ENCODE measurements at regions not wholly inside any gene's neighbourhood (a gene's known extent, or its start where the extent isn't known, plus 50 kb on each side); places are given as distances from the start of the nearest gene placed in this dataset.

DNA sequence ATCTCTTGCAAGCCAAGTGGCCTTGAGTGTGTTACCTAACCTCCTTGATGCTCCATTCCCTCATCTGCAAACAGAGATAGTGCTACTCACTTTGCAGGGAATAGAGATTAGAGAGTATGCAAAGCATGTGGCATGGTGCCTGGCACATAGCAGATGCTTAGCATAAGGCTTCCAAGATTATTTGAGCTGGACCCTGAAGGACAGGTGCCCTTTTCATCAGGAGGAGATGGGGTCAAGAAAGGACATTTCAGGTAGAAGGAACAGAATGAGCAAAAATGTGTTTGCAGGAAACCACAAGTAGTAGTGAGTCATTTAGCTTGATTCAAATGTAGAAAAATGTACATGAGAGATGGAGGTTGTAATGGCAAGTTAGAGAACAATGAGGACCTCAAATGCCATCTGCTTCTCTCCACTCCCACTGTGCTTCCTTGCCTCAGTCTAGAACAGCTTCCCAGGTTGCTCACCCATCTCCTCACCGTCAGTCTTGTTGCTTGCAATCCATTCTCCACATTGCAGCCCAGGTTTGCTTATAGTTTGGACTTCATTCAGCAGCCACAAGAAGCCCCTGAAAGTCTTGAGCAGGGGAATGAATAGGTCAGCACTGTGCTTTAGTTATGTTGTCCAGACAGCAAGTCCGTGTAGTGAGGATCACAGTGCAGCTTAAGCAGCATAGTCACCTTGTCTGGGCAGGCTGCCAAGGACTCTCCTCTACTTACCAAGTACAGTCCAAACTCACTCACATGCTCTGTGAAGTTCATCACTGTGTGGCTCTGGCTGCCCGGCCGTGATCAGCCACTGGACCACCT, 536.3 kb upstream of the CCDC196 start:
- H3K4me2 ChIP-seq = no peak overlapping the region
- DNase-seq = no peak
- H3K4me1 ChIP-seq (ENCODE audit: control insufficient read depth in 1 of 2, insufficient read depth in 2 of 2, low read depth in 1 of 2, low read length in 1 of 2) = peaks cover 0 to 11% of the 10 kb centered on the region in 2 experiments; a peak in 1 of 4 replicates
- no peaks in the 10 kb centered on the region for H4K20me1 ChIP-seq (ENCODE audit: insufficient read depth)
- WGBS (ENCODE audit: low lambda C conversion rate) = 33% methylated on average over 4 of the region's 4 CpGs
- no peaks in the 10 kb centered on the region for H3K9me3 ChIP-seq
- no peak overlapping the region for H3K27ac ChIP-seq (ENCODE audit: low read depth in 2 of 2, low read length in 1 of 2)
- TF ChIP-seq FOSL2 (IDR thresholded peaks at IDR 0.05; ENCODE audit: borderline replicate concordance, low read depth) (no peak), POLR2AphosphoS5 (IDR thresholded peaks at IDR 0.05; ENCODE audit: low read depth, low read length) (no peak), SMC3 (IDR thresholded peaks at IDR 0.05; ENCODE audit: low read depth, low read length) (no peak), MXI1 (IDR thresholded peaks at IDR 0.05; ENCODE audit: low read depth, low read length) (no peak), RCOR1 (IDR thresholded peaks at IDR 0.05; ENCODE audit: low read length) (no peak), CHD2 (IDR thresholded peaks at IDR 0.05; ENCODE audit: low read length, partially characterized antibody) (no peak), TAF1 (IDR thresholded peaks at IDR 0.05; ENCODE audit: borderline replicate concordance, low read depth, low read length) (no peak), IRF3 (IDR thresholded peaks at IDR 0.05; ENCODE audit: low read depth, low read length) (no peak), RFX5 (IDR thresholded peaks at IDR 0.05; ENCODE audit: low read length) (no peak)
- H3K9me2 ChIP-seq = no peaks in the 10 kb centered on the region
- no peaks in the 10 kb centered on the region for H3K27me3 ChIP-seq (ENCODE audit: insufficient read depth)
- H2AFZ ChIP-seq (ENCODE audit: low read depth) = no peak overlapping the region
- no peaks in the 10 kb centered on the region for H3F3A ChIP-seq (replicated peaks; ENCODE audit: insufficient read depth)
- no peak overlapping the region for H3K9ac ChIP-seq
- ChIA-PET CTCF (interaction anchor here (0.7 to 3.5 kb wide), 7 partner anchors 9 to 786 kb away, joined by 3 to 27 read pairs (median 7); no protein-coding TSS in a partner anchor), POLR2A (no interaction called here)
- H3K36me3 ChIP-seq (replicated peaks in 1 of 2; ENCODE audit: control insufficient read depth in 1 of 2, insufficient read depth in 2 of 2, low read length in 1 of 2) = no peaks in the 10 kb centered on the region
- H3K79me2 ChIP-seq (ENCODE audit: insufficient read depth) = no peaks in the 10 kb centered on the region
- no peak overlapping the region for H3K4me3 ChIP-seq (ENCODE audit: low read depth in 2 of 2, low read length in 1 of 2)

DNA sequence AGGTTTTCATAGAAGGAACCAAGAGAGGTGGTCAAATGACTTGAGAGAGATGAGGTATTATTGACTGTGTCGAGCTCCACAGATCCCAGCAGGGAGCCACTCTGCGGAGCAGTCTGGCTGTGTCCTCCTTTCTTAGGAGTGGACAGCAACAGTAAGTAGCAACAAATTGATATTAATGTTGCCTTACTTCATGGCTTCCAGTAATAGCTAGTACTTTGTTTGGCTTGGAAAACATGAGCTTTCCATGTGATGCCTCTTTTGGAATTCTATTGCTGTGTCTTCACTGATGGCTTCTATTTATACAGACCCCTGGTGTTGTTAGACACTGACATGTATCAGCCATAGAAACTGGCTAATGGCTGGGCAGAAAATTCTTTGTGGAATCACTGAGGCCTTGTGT, 531.2 kb upstream of the CCDC196 start:
- no peak overlapping the region for H3K4me3 ChIP-seq (ENCODE audit: low read depth in 2 of 2, low read length in 1 of 2)
- H3K4me2 ChIP-seq = no peak overlapping the region
- no peaks in the 10 kb centered on the region for H3K9me3 ChIP-seq
- WGBS (ENCODE audit: low lambda C conversion rate) = 52% methylated on average over 2 of the region's 2 CpGs
- CTCF ChIA-PET = interaction anchor here (1.2 to 3.1 kb wide), 5 partner anchors 9 to 791 kb away, joined by 3 to 13 read pairs (median 4); no protein-coding TSS in a partner anchor
- H3F3A ChIP-seq (replicated peaks; ENCODE audit: insufficient read depth) = no peaks in the 10 kb centered on the region
- H3K4me1 ChIP-seq (ENCODE audit: control insufficient read depth in 1 of 2, insufficient read depth in 2 of 2, low read depth in 1 of 2, low read length in 1 of 2) = no peaks in the 10 kb centered on the region
- H3K9ac ChIP-seq = no peak overlapping the region
- POLR2A ChIA-PET = no interaction called here
- H3K27ac ChIP-seq (ENCODE audit: low read depth in 2 of 2, low read length in 1 of 2) = no peak overlapping the region
- no peaks in the 10 kb centered on the region for H3K9me2 ChIP-seq
- no peak for DNase-seq
- H3K79me2 ChIP-seq (ENCODE audit: insufficient read depth) = no peaks in the 10 kb centered on the region
- no peaks in the 10 kb centered on the region for H4K20me1 ChIP-seq (ENCODE audit: insufficient read depth)
- no peaks in the 10 kb centered on the region for H3K36me3 ChIP-seq (replicated peaks in 1 of 2; ENCODE audit: control insufficient read depth in 1 of 2, insufficient read depth in 2 of 2, low read length in 1 of 2)
- H2AFZ ChIP-seq (ENCODE audit: low read depth) = no peak overlapping the region
- H3K27me3 ChIP-seq (ENCODE audit: insufficient read depth) = no peaks in the 10 kb centered on the region
- no peak for TF ChIP-seq EZH2phosphoT487 (IDR thresholded peaks at IDR 0.05; ENCODE audit: borderline replicate concordance, low read depth)
- TF ChIP-seq ELF1 (IDR thresholded peaks at IDR 0.05) = no peak
- TF ChIP-seq CHD2 (IDR thresholded peaks at IDR 0.05; ENCODE audit: low read length, partially characterized antibody) = no peak
- no peak for TF ChIP-seq NRF1 (IDR thresholded peaks at IDR 0.05; ENCODE audit: low read depth, low read length)
- no peak for TF ChIP-seq YY1 (IDR thresholded peaks at IDR 0.05; ENCODE audit: low read depth)
- TF ChIP-seq FOXM1 (IDR thresholded peaks at IDR 0.05; ENCODE audit: low read depth) = no peak
- no peak for TF ChIP-seq FOSL2 (IDR thresholded peaks at IDR 0.05; ENCODE audit: borderline replicate concordance, low read depth)
- no peak for TF ChIP-seq NFIC (IDR thresholded peaks at IDR 0.05; ENCODE audit: borderline replicate concordance)
- TF ChIP-seq JUND (IDR thresholded peaks at IDR 0.05) = no peak
- no peak for TF ChIP-seq TAF1 (IDR thresholded peaks at IDR 0.05; ENCODE audit: borderline replicate concordance, low read depth, low read length)
- TF ChIP-seq, protein P1, sequence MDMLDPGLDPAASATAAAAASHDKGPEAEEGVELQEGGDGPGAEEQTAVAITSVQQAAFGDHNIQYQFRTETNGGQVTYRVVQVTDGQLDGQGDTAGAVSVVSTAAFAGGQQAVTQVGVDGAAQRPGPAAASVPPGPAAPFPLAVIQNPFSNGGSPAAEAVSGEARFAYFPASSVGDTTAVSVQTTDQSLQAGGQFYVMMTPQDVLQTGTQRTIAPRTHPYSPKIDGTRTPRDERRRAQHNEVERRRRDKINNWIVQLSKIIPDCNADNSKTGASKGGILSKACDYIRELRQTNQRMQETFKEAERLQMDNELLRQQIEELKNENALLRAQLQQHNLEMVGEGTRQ (IDR thresholded peaks at IDR 0.05; ENCODE audit: borderline replicate concordance, low read depth, low read length) = no peak
- no peak for TF ChIP-seq FOXJ3 (CRISPR knock-in tag; IDR thresholded peaks at IDR 0.05)
- TF ChIP-seq RCOR1 (IDR thresholded peaks at IDR 0.05; ENCODE audit: low read length) = no peak
- no peak for TF ChIP-seq SMC3 (IDR thresholded peaks at IDR 0.05; ENCODE audit: low read depth, low read length)
- TF ChIP-seq EP300 (IDR thresholded peaks at IDR 0.05; ENCODE audit: borderline replicate concordance in 1 of 2, low read depth in 1 of 2, low read length in 1 of 2) = no peak
- no peak for TF ChIP-seq TCF12 (IDR thresholded peaks at IDR 0.05)
- TF ChIP-seq, protein P2, sequence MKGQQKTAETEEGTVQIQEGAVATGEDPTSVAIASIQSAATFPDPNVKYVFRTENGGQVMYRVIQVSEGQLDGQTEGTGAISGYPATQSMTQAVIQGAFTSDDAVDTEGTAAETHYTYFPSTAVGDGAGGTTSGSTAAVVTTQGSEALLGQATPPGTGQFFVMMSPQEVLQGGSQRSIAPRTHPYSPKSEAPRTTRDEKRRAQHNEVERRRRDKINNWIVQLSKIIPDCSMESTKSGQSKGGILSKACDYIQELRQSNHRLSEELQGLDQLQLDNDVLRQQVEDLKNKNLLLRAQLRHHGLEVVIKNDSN (IDR thresholded peaks at IDR 0.05; ENCODE audit: borderline replicate concordance, low read depth) = no peak

Measured in SK-N-SH (cell line).